Endometrium (tissue), 2 donors: ENCODE measurements at regions not wholly inside any gene's neighbourhood (a gene's known extent, or its start where the extent isn't known, plus 50 kb on each side); places are given as distances from the start of the nearest gene placed in this dataset.
A peak's percentile ranks its signal among the peaks of the same experiment; 100 is the strongest.

Experiments
- FAIRE-seq: peaks from 2 replicates; lab custom pipeline; 2012; peaks lifted over from hg19 to GRCh38; lab: Jason Lieb, UNC
- donor health status: control.
- donor health status: control.

GRCh38 chr2:206845877-206846276 is 80.5 kb downstream of the FASTKD2 start:
- no peak for FAIRE-seq

DNA sequence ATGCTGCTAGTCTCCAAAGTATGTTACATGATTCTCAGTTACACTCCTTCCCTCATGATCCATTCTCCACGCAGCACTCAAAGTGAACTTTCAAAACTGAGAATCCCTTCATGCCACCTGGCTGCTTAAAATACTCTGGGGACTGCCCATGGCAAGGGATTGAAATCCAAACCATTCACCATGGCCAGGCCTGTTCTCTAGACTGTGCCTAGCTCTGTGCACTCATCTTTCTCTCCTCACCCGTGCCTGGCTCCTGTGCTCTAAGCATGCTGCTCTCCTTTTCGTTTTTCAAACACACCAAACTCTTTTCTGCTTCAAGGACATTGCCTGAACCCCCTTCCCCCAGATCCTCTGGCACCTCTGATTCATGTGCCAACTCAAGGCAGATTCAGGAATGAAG is 80.9 kb downstream of the FASTKD2 start:
- no peak for FAIRE-seq

DNA sequence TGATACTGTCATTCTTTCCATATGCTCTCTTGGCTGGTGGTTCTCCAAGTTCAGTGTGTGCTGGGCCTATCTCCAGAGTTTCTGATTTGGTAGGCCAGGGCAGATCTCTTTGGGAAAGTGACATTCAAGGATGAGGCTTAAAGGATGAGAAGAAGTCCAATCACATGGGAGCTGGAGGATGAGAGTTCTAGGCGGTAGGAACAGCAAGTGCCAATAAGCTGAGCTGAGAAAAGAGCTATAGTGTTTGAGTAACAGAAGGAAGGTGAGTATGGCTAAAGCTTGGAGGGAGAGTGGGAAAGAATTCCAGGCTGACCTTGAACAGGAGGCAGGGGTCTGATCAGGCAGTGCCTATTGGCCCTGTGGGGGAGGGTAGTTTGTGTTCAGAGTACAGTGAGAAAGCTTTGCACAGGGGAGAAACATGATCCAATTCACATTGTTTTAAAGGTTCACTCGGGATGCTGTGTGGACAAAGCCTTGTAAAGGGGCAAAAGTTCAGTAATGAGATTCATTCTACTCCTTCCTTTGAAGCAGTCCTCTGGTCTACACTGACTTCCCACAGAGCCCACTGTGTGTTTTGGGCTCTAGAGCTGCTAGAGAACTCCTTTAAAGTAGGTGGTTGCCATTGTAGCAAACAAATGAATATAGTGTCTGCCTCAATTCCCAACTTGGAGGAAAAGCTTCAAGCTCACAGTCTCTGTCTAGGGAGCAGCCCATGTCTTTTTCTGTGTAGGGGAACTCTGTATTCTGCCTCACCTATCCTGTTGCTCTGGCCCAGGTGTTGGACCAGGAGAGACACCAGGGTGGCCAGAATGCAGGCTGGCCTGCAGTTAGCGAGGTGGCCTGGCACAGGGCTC is 81.8 kb downstream of the FASTKD2 start:
- FAIRE-seq: no peak

GRCh38 chr2:206850369-206850768 is 85.0 kb downstream of the FASTKD2 start:
- FAIRE-seq: no peak

DNA sequence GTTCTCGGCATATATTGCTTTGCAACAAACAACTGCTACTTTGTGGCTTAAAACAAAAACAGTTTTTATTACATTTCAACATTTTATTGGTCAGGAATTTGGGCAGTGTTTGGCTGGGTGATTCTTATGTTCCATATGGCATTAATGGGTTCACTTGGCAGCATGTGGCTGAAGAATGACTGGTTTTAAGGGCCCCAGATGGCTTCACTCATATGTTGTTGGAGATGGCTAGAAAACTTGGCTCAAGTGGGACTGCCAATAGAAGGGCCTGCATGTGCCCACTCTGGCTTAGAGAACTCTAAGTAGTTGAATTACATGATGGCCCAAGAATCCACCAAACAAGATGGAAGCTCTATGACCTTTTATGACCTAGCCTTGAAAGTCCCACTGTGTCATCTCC is 86.1 kb downstream of the FASTKD2 start:
- no peak for FAIRE-seq

DNA sequence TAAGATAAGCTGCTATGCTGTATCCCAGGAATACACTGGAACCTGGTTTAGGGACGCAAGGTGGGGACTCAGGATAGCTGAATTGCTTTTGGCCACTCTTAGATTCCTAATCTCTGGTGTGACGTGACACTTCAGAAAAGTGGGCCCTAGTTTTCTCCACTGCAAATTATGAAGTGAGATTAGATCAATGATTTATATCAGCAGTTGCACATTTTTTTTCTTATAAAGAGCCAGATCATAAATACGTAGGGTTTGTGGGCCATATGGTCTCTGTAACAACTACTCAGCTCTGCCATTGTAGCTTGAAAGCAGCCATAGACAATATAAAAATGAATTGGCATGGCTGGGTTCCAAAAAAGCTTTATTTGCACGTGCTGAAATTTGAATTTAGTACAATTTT is 85.4 kb upstream of the CPO start:
- FAIRE-seq: no peak

GRCh38 chr2:206855585-206856433 is 83.5 kb upstream of the CPO start:
- FAIRE-seq: no peak

- no peak for FAIRE-seq
Measured at GRCh38 chr2:206856513-206856912, 82.8 kb upstream of the CPO start.

DNA sequence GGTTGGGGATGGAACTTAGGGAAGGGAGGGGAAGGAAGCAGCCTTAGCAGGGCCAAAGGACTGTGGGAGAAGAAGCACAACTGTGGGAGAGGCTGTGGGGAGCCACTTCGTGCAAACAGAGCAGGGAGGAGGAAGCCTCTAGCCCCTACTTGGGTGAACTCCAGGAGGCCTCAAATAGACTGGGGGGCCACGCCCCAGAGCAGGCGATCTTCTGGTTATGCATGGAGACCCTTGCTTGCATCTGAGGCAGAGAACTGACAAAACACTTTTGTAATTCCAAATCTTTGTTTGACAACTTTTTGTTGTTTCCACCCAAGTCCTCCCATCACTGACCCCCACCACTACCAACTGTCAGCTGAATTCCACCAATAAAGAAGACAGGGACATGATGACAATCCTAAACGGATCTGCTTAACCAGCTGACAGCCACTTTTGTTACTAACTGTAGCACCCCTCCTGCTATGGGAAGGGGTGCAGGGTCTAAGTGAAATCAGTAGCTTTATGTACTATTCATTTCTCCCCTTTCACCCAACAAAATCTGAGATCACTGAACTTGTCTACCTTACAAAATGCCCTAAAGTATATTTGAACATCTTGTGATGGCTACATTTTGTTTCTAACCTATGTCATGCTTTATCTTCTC is 80.5 kb upstream of the CPO start:
- FAIRE-seq: no peak

GRCh38 chr2:206859330-206859739 is 80.0 kb upstream of the CPO start:
- no peak for FAIRE-seq

- FAIRE-seq: peak; percentile 18
Measured at GRCh38 chr2:206863196-206863595, 76.1 kb upstream of the CPO start.

GRCh38 chr2:206863716-206864115 is 75.6 kb upstream of the CPO start:
- no peak for FAIRE-seq

DNA sequence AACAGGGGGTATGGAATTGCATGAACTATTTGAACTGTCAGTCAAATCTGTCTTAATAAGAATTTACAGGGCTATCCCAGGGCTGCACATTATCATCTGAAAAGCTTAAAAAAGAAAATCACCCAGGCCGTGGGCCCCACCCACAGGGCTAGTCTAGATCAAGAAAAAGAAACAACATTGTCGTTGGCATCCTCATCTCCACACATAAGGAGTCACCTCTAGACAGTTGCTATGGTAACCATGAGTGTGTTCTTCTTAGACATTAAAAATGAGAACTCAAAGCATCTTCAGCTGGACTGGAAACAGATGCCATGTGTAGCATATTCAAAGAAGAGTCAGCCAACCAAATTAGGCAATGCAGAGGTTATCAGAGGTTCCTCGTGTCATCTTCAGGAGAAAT is 72.3 kb upstream of the CPO start:
- FAIRE-seq: no peak

DNA sequence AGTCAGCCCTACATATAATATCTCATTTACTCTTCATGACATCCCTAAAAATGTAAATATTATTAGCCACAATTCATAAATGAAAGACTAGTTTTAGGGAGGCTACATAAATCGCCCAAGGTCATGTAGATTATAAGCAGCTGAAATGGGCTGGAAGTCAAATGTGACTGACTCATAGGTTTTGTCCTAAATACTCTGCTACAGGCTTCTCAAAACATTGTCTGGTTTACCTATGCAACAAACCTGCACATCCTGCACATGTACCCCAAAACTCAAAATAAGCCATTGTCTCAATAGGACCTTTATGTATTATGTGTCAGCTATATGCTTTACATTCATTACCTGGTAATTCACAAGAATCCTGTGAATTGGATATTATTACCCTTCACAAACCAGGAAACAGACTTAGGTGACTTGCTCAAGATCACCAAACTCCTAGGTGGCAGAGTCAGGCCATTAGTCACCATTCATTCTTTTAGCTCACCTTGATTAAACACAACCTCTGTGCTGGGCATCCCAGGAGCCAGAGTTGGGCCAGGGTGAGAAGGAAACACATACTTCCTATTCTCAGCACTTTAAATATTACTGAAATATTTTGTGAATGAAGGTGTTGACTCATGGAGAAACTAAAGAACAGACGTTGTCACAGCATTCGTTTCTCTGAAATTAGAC is 69.4 kb upstream of the CPO start:
- no peak for FAIRE-seq

GRCh38 chr2:206873423-206873822 is 65.9 kb upstream of the CPO start:
- no peak for FAIRE-seq

GRCh38 chr2:206875701-206876100 is 63.6 kb upstream of the CPO start:
- no peak for FAIRE-seq

- FAIRE-seq: no peak
Measured at GRCh38 chr2:206876216-206876860, 63.0 kb upstream of the CPO start.

DNA sequence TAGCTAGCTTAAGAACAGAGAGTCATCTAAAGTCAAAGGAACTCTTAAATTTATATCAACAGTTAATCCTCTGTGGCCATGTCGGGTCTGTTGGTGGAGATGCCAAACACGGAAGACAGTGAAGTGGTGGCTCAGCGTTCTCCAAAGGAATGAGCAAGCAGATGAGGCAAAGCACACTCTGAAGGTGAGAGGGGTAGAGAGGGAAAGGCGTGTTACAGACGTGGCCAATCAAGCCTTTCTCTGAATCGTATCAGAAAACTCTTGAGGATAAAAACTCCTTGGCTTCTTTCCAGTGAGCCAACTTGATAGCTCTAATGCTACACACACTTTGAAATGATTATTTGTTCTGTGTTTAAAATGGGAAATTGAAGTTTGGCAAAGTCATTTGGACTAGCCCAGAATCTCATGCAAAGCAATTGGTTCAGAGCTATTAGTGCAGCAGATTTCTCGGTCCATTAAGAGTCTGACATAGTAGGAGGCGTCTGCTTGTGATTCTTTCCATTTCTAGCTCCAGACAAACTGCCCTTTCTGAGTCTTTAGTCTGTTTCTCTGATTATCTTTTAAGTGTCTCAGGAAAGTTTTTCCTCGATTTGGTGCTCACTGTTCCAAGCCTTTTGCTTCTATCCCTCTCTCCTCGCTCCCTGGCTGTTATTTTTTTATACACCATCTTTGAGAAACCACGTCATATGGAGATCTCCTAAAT is 57.5 kb upstream of the CPO start:
- no peak for FAIRE-seq

DNA sequence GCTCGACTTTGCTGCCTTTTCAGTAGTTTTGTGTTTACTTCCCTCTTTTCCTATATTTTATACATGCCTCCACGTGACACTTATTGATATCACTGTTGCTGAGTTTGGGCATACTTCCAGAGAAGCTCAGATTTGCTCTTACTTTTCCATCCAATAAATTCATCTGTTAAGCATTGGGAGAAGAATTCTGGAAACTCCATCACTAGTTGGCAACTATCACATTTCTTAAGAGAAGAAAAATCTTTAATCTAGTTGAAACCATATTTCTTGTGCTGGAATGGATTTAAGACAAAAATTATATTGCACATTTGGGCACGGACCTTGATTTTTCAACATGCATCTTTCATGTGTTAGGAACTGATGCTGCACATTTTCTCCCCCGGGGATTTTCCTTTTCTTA is 52.6 kb upstream of the CPO start:
- FAIRE-seq: no peak

- no peak for FAIRE-seq
Measured at GRCh38 chr2:206887745-206888144, 51.6 kb upstream of the CPO start.
